Endothelial cell of umbilical vein (primary cell): ENCODE measurements at regions not wholly inside any gene's neighbourhood (a gene's known extent, or its start where the extent isn't known, plus 50 kb on each side); places are given as distances from the start of the nearest gene placed in this dataset.
"Not testable (repeated sequence)": the region's sequence is repeated elsewhere in the genome, so short reads cannot be mapped to it uniquely, and the experiment has no call there.

ENCODE experiments used
- JUN ChIP-seq: IDR thresholded peaks from 2 replicates; pipeline ENCODE4 v1.6.1; 2011; ENCODE audit warnings: borderline replicate concordance, low read depth; ENCODE audit not compliant: insufficient read length, insufficient read depth
- TF ChIP-seq, protein P1 (sequence below), 2 donors: IDR thresholded peaks; 1 replicate in 1 of 2; 2 replicates in 1 of 2; pipeline ENCODE4 v1.5.1; 2011; ENCODE audit warnings: low read length in 2 of 2, mild to moderate bottlenecking in 2 of 2, moderate library complexity in 2 of 2, control low read depth in 1 of 2, inconsistent platforms in 1 of 2, low read depth in 1 of 2; ENCODE audit not compliant: insufficient read depth in 1 of 2; ENCODE audit errors: extremely low read depth in 1 of 2

- TF ChIP-seq JUN, result not testable (repeated sequence)
- TF ChIP-seq, protein P1, sequence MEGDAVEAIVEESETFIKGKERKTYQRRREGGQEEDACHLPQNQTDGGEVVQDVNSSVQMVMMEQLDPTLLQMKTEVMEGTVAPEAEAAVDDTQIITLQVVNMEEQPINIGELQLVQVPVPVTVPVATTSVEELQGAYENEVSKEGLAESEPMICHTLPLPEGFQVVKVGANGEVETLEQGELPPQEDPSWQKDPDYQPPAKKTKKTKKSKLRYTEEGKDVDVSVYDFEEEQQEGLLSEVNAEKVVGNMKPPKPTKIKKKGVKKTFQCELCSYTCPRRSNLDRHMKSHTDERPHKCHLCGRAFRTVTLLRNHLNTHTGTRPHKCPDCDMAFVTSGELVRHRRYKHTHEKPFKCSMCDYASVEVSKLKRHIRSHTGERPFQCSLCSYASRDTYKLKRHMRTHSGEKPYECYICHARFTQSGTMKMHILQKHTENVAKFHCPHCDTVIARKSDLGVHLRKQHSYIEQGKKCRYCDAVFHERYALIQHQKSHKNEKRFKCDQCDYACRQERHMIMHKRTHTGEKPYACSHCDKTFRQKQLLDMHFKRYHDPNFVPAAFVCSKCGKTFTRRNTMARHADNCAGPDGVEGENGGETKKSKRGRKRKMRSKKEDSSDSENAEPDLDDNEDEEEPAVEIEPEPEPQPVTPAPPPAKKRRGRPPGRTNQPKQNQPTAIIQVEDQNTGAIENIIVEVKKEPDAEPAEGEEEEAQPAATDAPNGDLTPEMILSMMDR (IDR thresholded peaks at IDR 0.05; ENCODE audit: extremely low read depth in 1 of 2, insufficient read depth in 1 of 2, low read depth in 1 of 2, low read length in 2 of 2), result not testable (repeated sequence)
Measured at GRCh38 chr22:11582048-11582447, 3945.9 kb upstream of the OR11H1 start.
